IMR-90 (cell line): ENCODE measurements at regions not wholly inside any gene's neighbourhood (a gene's known extent, or its start where the extent isn't known, plus 50 kb on each side); places are given as distances from the start of the nearest gene placed in this dataset.

ENCODE experiments used
- ATAC-seq: fragments of 200-7000 bp; cut with Tn5 transposase; 2 replicates; pipeline ENCODE4 v1.9.1; 2020; ENCODE audit warnings: low read depth, mild to moderate bottlenecking, moderate library complexity
- BruUV-seq: library from RNA; stranded (reverse); fragments of 400-500 nt; replicated peaks from 2 replicates; lab custom pipeline; 2021; lab: Mats Ljungman, UMichigan
- CTCF ChIA-PET: fragments of 300-600 bp; formaldehyde crosslinking; extraction: SDS; loops from one replicate; lab custom pipeline; 2021; ENCODE audit warnings: antibody characterized with exemption; lab: Yijun Ruan, JAX
- POLR2A ChIA-PET: fragments of 300-600 bp; sonication (Branson Sonifier 250); formaldehyde crosslinking; loops from one replicate; lab custom pipeline; 2022; ENCODE audit warnings: antibody characterized with exemption; ENCODE audit not compliant: unreplicated experiment; lab: Charles Lee
- DNase-seq: peaks from one replicate; pipeline ENCODE4 v3.0.0; 2013
- H2AFZ ChIP-seq: replicated peaks from 2 replicates; pipeline ENCODE3; 2013; ENCODE audit warnings: low read length, mild to moderate bottlenecking; ENCODE audit not compliant: poor library complexity
- H2AK5ac ChIP-seq: 2 replicates; pipeline ENCODE4 v1.6.1; 2013; ENCODE audit warnings: low read depth, low read length, inconsistent platforms
- H2AK9ac ChIP-seq: replicated peaks from 2 replicates; pipeline ENCODE3; 2013; ENCODE audit warnings: mild to moderate bottlenecking, low read depth, low read length, moderate library complexity; ENCODE audit not compliant: poor library complexity
- H2BK120ac ChIP-seq: 2 replicates; pipeline ENCODE4 v1.6.1; 2013; ENCODE audit warnings: low read depth, low read length, inconsistent platforms
- H2BK15ac ChIP-seq: 3 replicates; pipeline ENCODE4 v1.6.1; 2013; ENCODE audit warnings: low read depth, low read length, inconsistent platforms
- H2BK20ac ChIP-seq: 2 replicates; pipeline ENCODE4 v1.6.1; 2013; ENCODE audit warnings: low read depth, mild to moderate bottlenecking, inconsistent platforms, low read length, moderate library complexity
- H2BK5ac ChIP-seq: 2 replicates; pipeline ENCODE4 v1.6.1; 2013; ENCODE audit warnings: mild to moderate bottlenecking, low read depth, low read length, inconsistent platforms; ENCODE audit not compliant: poor library complexity, severe bottlenecking
- H3K14ac ChIP-seq: replicated peaks from 2 replicates; pipeline ENCODE4 v1.6.1; 2013; ENCODE audit warnings: low read depth, low read length, inconsistent platforms
- H3K18ac ChIP-seq: 2 replicates; pipeline ENCODE4 v1.6.1; 2013; ENCODE audit warnings: low read depth, low read length, control low read depth
- H3K23ac ChIP-seq: 2 replicates; pipeline ENCODE4 v1.6.1; 2013; ENCODE audit warnings: low read depth, low read length, inconsistent platforms
- H3K27ac ChIP-seq: 2 replicates; pipeline ENCODE4 v1.5.1; 2013; ENCODE audit warnings: mild to moderate bottlenecking, control low read depth, low read length; ENCODE audit not compliant: insufficient read depth
- H3K27me3 ChIP-seq: 2 replicates; pipeline ENCODE4 v1.6.1; 2013; ENCODE audit warnings: low read length; ENCODE audit not compliant: control insufficient read depth, insufficient read depth
- H3K36me3 ChIP-seq: 2 replicates; pipeline ENCODE4 v1.6.1; 2013; ENCODE audit warnings: low read length, mixed read lengths; ENCODE audit not compliant: control insufficient read depth, insufficient read depth
- H3K4ac ChIP-seq: 2 replicates; pipeline ENCODE4 v1.6.1; 2013; ENCODE audit warnings: low read depth, low read length, inconsistent platforms
- H3K4me1 ChIP-seq: 2 replicates; pipeline ENCODE4 v1.6.1; 2013; ENCODE audit warnings: low read length, mixed read lengths; ENCODE audit not compliant: control insufficient read depth, insufficient read depth
- H3K4me2 ChIP-seq: 2 replicates; pipeline ENCODE4 v1.6.1; 2013; ENCODE audit warnings: low read depth, mild to moderate bottlenecking, control low read depth, low read length, moderate library complexity
- H3K4me3 ChIP-seq: 2 replicates; pipeline ENCODE4 v1.5.1; 2013; ENCODE audit warnings: low read depth, mild to moderate bottlenecking, control low read depth, low read length, moderate library complexity; ENCODE audit not compliant: insufficient read depth
- H3K56ac ChIP-seq: 2 replicates; pipeline ENCODE4 v1.6.1; 2013; ENCODE audit warnings: low read length, inconsistent platforms; ENCODE audit not compliant: insufficient read depth; ENCODE audit errors: extremely low read depth
- H3K79me1 ChIP-seq, 2 experiments: 2 replicates each; pipeline ENCODE4 v1.6.1; 2013; ENCODE audit warnings: low read length in 2 of 2, inconsistent platforms in 1 of 2, low read depth in 1 of 2
- H3K9ac ChIP-seq: 2 replicates; pipeline ENCODE4 v1.6.1; 2013; ENCODE audit warnings: low read depth, low read length, control low read depth
- H3K9me1 ChIP-seq: 2 replicates; pipeline ENCODE4 v1.6.1; 2013; ENCODE audit warnings: low read length, inconsistent platforms; ENCODE audit not compliant: insufficient read depth
- H3K9me3 ChIP-seq: 2 replicates; pipeline ENCODE4 v1.6.1; 2013; ENCODE audit warnings: low read length; ENCODE audit not compliant: control insufficient read depth, insufficient read depth
- H4K20me1 ChIP-seq: 2 replicates; pipeline ENCODE4 v1.6.1; 2013; ENCODE audit warnings: low read length, inconsistent platforms; ENCODE audit not compliant: insufficient read depth
- H4K5ac ChIP-seq: 2 replicates; pipeline ENCODE4 v1.6.1; 2013; ENCODE audit warnings: mild to moderate bottlenecking, low read depth, low read length, control low read depth
- H4K8ac ChIP-seq, 2 experiments: 2 replicates each; pipeline ENCODE4 v1.6.1; 2013; ENCODE audit warnings: low read depth in 2 of 2, low read length in 2 of 2, control low read depth in 1 of 2, inconsistent platforms in 1 of 2
- H4K91ac ChIP-seq: 2 replicates; pipeline ENCODE4 v1.6.1; 2013; ENCODE audit warnings: low read depth, low read length, inconsistent platforms; ENCODE audit not compliant: insufficient read depth
- BHLHE40 ChIP-seq: fragments of 150-350 bp; IDR thresholded peaks from 2 replicates; pipeline ENCODE4 v1.6.1; 2016; ENCODE audit warnings: mild to moderate bottlenecking, low read depth, low read length
- CEBPB ChIP-seq: IDR thresholded peaks from 2 replicates; pipeline ENCODE4 v1.6.1; 2012; ENCODE audit warnings: low read depth, low read length, improper control_type of control experiment
- CHD1 ChIP-seq: IDR thresholded peaks from 2 replicates; pipeline ENCODE4 v1.6.1; 2012; ENCODE audit warnings: low read depth, low read length, improper control_type of control experiment
- CTCF ChIP-seq: conservative IDR thresholded peaks from 2 replicates; pipeline ENCODE4 v1.5.1; 2012; ENCODE audit warnings: mild to moderate bottlenecking, low read depth, low read length, improper control_type of control experiment
- FOS ChIP-seq: fragments of 150-350 bp; IDR thresholded peaks from 2 replicates; pipeline ENCODE4 v1.6.1; 2016; ENCODE audit warnings: low read depth, low read length
- MAZ ChIP-seq: IDR thresholded peaks from 2 replicates; pipeline ENCODE4 v1.6.1; 2012; ENCODE audit warnings: low read depth, mild to moderate bottlenecking, low read length, improper control_type of control experiment, moderate library complexity, borderline replicate concordance
- MXI1 ChIP-seq: IDR thresholded peaks from 2 replicates; pipeline ENCODE4 v1.6.1; 2012; ENCODE audit warnings: low read depth, mild to moderate bottlenecking, low read length, moderate library complexity, borderline replicate concordance
- POLR2A ChIP-seq: IDR thresholded peaks from 2 replicates; pipeline ENCODE4 v1.6.1; 2012; ENCODE audit warnings: mild to moderate bottlenecking, low read depth, low read length
- RAD21 ChIP-seq: IDR thresholded peaks from 2 replicates; pipeline ENCODE4 v1.6.1; 2012; ENCODE audit warnings: low read length, improper control_type of control experiment
- RCOR1 ChIP-seq: IDR thresholded peaks from 2 replicates; pipeline ENCODE4 v1.6.1; 2012; ENCODE audit warnings: mild to moderate bottlenecking, low read length, improper control_type of control experiment; ENCODE audit not compliant: insufficient replicate concordance
- RFX5 ChIP-seq: IDR thresholded peaks from 2 replicates; pipeline ENCODE4 v1.8.0; 2012; ENCODE audit warnings: low read depth, mild to moderate bottlenecking, low read length, moderate library complexity
- SMC3 ChIP-seq: fragments of 150-350 bp; IDR thresholded peaks from 2 replicates; pipeline ENCODE4 v1.6.1; 2016; ENCODE audit warnings: low read depth, mild to moderate bottlenecking, antibody characterized with exemption, low read length, moderate library complexity
- USF2 ChIP-seq: fragments of 150-350 bp; IDR thresholded peaks from 2 replicates; pipeline ENCODE4 v1.6.1; 2017; ENCODE audit warnings: mild to moderate bottlenecking, antibody characterized with exemption, low read length, low read depth
- WGBS, 2 experiments: methylation state at CpG; one replicate each; pipeline versions ENCODE4 v1.1.5 to v1.1.7; 2013; ENCODE audit warnings: missing lambda C conversion rate in 2 of 2; ENCODE audit not compliant: insufficient read length in 1 of 2; ENCODE audit errors: extremely low coverage in 2 of 2; 5-methylcytosine and 5-hydroxymethylcytosine counted together
- dilution Hi-C: fragments of 300-500 bp; cut with HindIII; formaldehyde crosslinking; loops from one replicate; pipeline ENCODE4 v1.14.3; 2018; ENCODE audit warnings: low sequenced_read_pairs; ENCODE audit not compliant: unreplicated experiment
- in situ Hi-C: fragments of 300-500 bp; cut with MboI; formaldehyde crosslinking; loops from 3 replicates; pipeline ENCODE4 v1.14.3; 2019; ENCODE audit warnings: low sequenced_read_pairs, inconsistent platforms, mixed read lengths
- intact Hi-C: fragments of 100-400 bp; cut with micrococcal nuclease; formaldehyde crosslinking; loops from 2 replicates; pipeline ENCODE4 v1.10.0; 2022

GRCh38 chr12:111186347-111186746 is 182.5 kb downstream of the PHETA1 start:
- H3K4ac ChIP-seq: no peak overlapping the region
- no peak overlapping the region for H2BK15ac ChIP-seq
- H3K27me3 ChIP-seq: peaks cover 9% of the 10 kb centered on the region; the same call in 1 of the 2 replicates
- DNase-seq: no peak
- ATAC-seq: no peak
- no peak for TF ChIP-seq RFX5
- no peak for TF ChIP-seq CEBPB
- TF ChIP-seq POLR2A: no peak
- no peak for TF ChIP-seq BHLHE40
- TF ChIP-seq CTCF: no peak
- no peak for TF ChIP-seq SMC3
- TF ChIP-seq MXI1: no peak
- no peak for TF ChIP-seq RCOR1
- no peak for TF ChIP-seq MAZ
- no peak for TF ChIP-seq USF2
- TF ChIP-seq RAD21: no peak
- no peak for TF ChIP-seq CHD1
- no peak for TF ChIP-seq FOS
- H3K27ac ChIP-seq: no peak overlapping the region
- POLR2A ChIA-PET: no interaction called here
- no peak overlapping the region for H2BK5ac ChIP-seq
- no peak overlapping the region for H3K9ac ChIP-seq
- H3K23ac ChIP-seq: no peak overlapping the region
- H3K56ac ChIP-seq: no peak overlapping the region
- no peaks in the 10 kb centered on the region for H4K20me1 ChIP-seq
- no peak overlapping the region for H3K4me3 ChIP-seq
- no peak overlapping the region for H3K18ac ChIP-seq
- no peak overlapping the region for H4K8ac ChIP-seq
- no peaks in the 10 kb centered on the region for H3K9me3 ChIP-seq
- H3K4me2 ChIP-seq: no peak overlapping the region
- no peaks in the 10 kb centered on the region for H3K36me3 ChIP-seq
- no peak overlapping the region for H2AFZ ChIP-seq
- no peaks in the 10 kb centered on the region for H3K79me1 ChIP-seq
- no peak overlapping the region for H2BK120ac ChIP-seq
- 76% methylated on average over 11 of the region's 17 CpGs; no CpG with 5 or more reads in 1 of the 2 experiments for WGBS, 2 experiments
- no peak overlapping the region for H4K91ac ChIP-seq
- H3K14ac ChIP-seq: no peak overlapping the region
- H4K5ac ChIP-seq: no peak overlapping the region
- H2AK9ac ChIP-seq: no peak overlapping the region
- dilution Hi-C loops (no loop called here), in situ Hi-C loops (no loop called here), intact Hi-C loops (no loop called here)
- H3K4me1 ChIP-seq: no peaks in the 10 kb centered on the region
- CTCF ChIA-PET: no interaction called here
- H2BK20ac ChIP-seq: no peak overlapping the region
- no TSS peak for BruUV-seq
- H2AK5ac ChIP-seq: no peak overlapping the region
- no peaks in the 10 kb centered on the region for H3K9me1 ChIP-seq
